Glomerular visceral epithelial cell (primary cell): ENCODE measurements at regions not wholly inside any gene's neighbourhood (a gene's known extent, or its start where the extent isn't known, plus 50 kb on each side); places are given as distances from the start of the nearest gene placed in this dataset.
"Not testable (repeated sequence)": the region's sequence is repeated elsewhere in the genome, so short reads cannot be mapped to it uniquely, and the experiment has no call there.

Source experiments
- DNase-seq: peaks from one replicate; pipeline ENCODE4 v3.0.0-alpha.2; 2016; ENCODE audit errors: extremely low spot score

- DNase-seq, result no peak
Observed at GRCh38 chr2:67096886-67097285, 300.2 kb upstream of the ETAA1 start.

DNA sequence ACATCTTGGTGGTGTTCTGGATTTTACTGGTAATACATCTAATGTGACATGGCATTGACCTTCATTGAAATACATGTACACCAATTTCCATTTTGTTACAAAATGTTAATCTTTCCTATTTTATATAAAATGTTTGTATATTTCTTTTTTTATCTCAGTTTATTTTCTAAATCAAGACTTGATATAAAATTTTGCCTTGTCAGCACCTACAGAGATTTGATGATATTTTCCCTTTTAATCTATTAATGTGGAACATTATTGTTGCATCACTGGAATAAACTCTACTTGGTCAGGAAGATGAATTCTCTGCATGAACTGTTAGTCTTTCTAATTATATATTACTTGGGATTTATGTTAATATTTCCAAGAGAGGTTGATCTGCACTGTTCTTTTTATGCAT is 294.0 kb upstream of the ETAA1 start:
- no peak for DNase-seq

DNA sequence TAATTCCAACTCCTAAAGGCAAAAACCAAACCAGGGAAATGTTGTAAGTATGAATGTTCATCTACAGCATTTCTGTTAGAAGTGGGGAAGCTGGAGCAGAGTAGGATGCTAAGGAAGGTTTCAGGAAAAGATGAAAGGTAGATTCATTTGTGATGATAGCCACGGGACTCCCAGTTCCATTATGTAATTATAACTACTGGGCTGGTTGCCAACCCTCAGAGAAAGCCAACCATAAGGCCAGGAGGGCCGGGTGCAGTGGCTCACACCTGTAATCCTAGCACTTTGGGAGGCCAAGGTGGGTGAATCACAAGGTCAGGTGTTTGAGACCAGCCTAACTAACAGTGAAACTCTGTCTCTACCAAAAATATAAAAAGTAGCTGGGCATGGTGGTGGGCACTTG is 288.9 kb upstream of the ETAA1 start:
- no peak for DNase-seq

- DNase-seq, result no peak
Observed at GRCh38 chr2:67124531-67124930, 272.6 kb upstream of the ETAA1 start.

- DNase-seq, result no peak
Observed at GRCh38 chr2:67130531-67131256, 266.4 kb upstream of the ETAA1 start.

GRCh38 chr2:67131257-67131609 is 265.9 kb upstream of the ETAA1 start:
- no peak for DNase-seq

DNA sequence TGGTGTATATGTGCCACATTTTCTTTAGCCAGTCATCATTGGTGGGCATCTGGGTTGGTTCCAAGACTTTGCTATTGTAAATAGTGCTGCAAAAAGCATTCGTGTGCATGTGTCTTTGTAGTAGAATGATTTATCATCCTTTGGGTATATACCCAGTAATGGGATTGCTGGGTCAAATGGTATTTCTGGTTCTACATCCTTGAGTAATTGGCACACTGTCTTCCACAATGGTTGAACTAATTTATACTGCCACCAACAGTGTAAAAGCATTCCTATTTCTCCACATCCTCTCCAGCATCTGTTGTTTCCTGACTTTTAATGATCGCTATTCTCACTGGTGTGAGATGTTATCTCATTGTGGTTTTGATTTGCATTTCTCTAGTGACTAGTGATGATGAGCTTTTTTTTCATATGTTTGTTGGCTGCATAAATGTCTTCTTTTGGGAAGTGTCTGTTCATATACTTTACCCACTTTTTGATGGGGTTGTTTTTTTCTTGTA is 264.6 kb upstream of the ETAA1 start:
- DNase-seq, result not testable (repeated sequence)

DNA sequence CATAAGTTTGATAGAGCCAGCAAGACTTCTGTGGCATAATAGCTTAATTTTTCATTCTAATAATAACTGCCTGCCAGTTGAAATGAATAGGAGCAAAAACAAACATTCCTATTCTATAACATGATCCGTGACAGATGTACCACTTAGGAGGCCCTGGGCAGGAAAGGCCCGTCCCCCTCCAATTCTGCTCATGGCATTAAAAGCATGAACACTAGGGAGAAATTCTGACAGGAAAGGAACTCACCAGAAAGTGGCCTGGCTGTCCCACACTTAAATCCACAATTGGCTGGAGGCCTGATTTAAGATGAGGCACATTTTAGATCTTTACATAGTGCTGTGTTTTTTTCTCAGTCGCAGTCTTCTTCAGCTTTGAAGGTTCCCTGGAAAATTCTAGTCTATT is 261.9 kb upstream of the ETAA1 start:
- DNase-seq, result no peak

GRCh38 chr2:67137699-67138098 is 259.4 kb upstream of the ETAA1 start:
- DNase-seq, result no peak

GRCh38 chr2:67142071-67142470 is 255.1 kb upstream of the ETAA1 start:
- DNase-seq, result no peak

GRCh38 chr2:67142741-67143140 is 254.4 kb upstream of the ETAA1 start:
- DNase-seq, result no peak

- DNase-seq, result no peak
Observed at GRCh38 chr2:67145851-67146250, 251.3 kb upstream of the ETAA1 start.

GRCh38 chr2:67156796-67157195 is 240.3 kb upstream of the ETAA1 start:
- DNase-seq, result no peak

GRCh38 chr2:67158718-67159117 is 238.4 kb upstream of the ETAA1 start:
- DNase-seq, result no peak

GRCh38 chr2:67159929-67160328 is 237.2 kb upstream of the ETAA1 start:
- no peak for DNase-seq

- no peak for DNase-seq
Observed at GRCh38 chr2:67164771-67165522, 232.2 kb upstream of the ETAA1 start.

DNA sequence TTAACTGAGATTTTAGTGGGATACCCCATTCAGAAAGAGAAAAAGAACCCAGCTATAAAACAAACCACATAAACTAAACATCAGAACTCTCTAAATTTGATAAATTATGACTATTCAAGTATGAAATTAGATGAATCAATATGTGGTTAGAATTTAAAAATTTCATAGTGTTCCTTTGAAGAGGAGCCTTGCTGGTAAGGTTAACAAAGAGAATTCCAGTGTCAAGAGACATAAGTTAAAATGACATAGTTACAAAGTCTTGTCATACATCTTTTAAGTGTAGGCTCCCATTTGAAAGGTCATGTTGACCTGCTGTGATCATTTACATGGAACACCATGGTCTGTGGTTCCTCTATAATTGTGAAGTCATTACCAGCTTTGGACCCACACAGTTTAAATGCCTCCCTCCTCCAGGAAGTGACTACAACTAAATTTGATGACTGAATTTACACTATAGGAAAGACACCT is 231.6 kb upstream of the ETAA1 start:
- no peak for DNase-seq

GRCh38 chr2:67166511-67166910 is 230.6 kb upstream of the ETAA1 start:
- not testable (repeated sequence) for DNase-seq

- no peak for DNase-seq
Observed at GRCh38 chr2:67169417-67170140, 227.6 kb upstream of the ETAA1 start.

- DNase-seq, result no peak
Observed at GRCh38 chr2:67179526-67179925, 217.6 kb upstream of the ETAA1 start.

- DNase-seq, result no peak
Observed at GRCh38 chr2:67180841-67181240, 216.3 kb upstream of the ETAA1 start.

DNA sequence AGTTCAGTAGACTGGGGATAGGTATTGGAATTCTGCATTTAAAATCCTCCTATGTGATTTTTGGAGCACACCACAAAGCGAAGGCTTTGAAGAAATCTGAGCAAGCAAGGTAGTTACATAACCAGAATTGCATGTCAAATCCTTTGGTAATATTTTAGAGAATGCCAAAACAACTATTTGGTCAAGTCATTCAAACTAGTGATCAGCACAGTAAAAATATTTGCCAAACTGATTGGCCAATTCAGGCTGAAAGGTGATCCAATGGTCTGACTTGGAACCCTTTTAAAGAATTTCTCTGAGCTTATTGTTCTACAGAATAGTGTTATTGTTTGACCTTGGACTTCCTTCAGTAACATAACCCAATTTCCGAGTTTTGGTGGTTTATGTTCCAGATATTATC is 214.2 kb upstream of the ETAA1 start:
- DNase-seq, result no peak

DNA sequence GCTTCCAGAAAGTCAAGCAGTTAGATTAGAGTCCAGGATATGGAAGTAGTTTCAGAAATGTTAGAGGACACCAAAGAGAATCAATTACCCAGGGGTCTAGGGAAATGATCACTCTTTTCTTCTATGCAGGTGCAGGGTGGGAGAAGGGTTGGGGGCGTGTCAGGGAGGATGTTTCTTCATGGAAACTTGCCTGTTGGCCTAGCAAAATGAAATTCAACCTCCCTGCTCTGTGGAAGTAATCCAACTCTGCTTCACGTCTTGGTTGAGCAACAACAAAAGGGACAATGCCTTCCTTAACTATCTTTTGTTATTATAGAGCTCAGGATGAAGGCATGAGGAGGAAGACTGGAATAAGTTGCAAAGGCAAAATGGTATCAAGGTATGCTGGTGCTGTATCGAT is 210.8 kb upstream of the ETAA1 start:
- DNase-seq, result no peak
